AG10803 (cell line): ENCODE measurements at regions not wholly inside any gene's neighbourhood (a gene's known extent, or its start where the extent isn't known, plus 50 kb on each side); places are given as distances from the start of the nearest gene placed in this dataset.

Source experiments
- DNase-seq: peaks from one replicate; pipeline ENCODE4 v3.0.0; 2010; ENCODE audit warnings: low read depth
- H3K4me3 ChIP-seq: 2 replicates; pipeline ENCODE4 v1.5.1; 2011; ENCODE audit warnings: mild to moderate bottlenecking, low read length, control low read depth
- CTCF ChIP-seq: conservative IDR thresholded peaks from 2 replicates; pipeline ENCODE4 v1.5.1; 2011; ENCODE audit warnings: mild to moderate bottlenecking, low read length, control low read depth, inconsistent platforms

- no peak for DNase-seq
- TF ChIP-seq CTCF, result no peak
- no peak overlapping the region for H3K4me3 ChIP-seq
Measured at GRCh38 chr6:164168595-164168994, 754.1 kb downstream of the QKI start.

- H3K4me3 ChIP-seq, result no peak overlapping the region
- no peak for TF ChIP-seq CTCF
- no peak for DNase-seq
Measured at GRCh38 chr6:164167873-164168405, 753.4 kb downstream of the QKI start.

- no peak for DNase-seq
- TF ChIP-seq CTCF, result no peak
- no peak overlapping the region for H3K4me3 ChIP-seq
Measured at GRCh38 chr6:164166996-164167395, 752.5 kb downstream of the QKI start.

- no peak overlapping the region for H3K4me3 ChIP-seq
- DNase-seq, result no peak
- no peak for TF ChIP-seq CTCF
Measured at GRCh38 chr6:164166515-164166914, 752.0 kb downstream of the QKI start.

GRCh38 chr6:164164876-164165275 is 750.4 kb downstream of the QKI start:
- DNase-seq, result no peak
- TF ChIP-seq CTCF, result no peak
- H3K4me3 ChIP-seq, result no peak overlapping the region

- H3K4me3 ChIP-seq, result no peak overlapping the region
- DNase-seq, result no peak
- no peak for TF ChIP-seq CTCF
Measured at GRCh38 chr6:164163239-164163638, 748.7 kb downstream of the QKI start.

- TF ChIP-seq CTCF, result no peak
- H3K4me3 ChIP-seq, result no peak overlapping the region
- DNase-seq, result no peak
Measured at GRCh38 chr6:164159061-164159460, 744.5 kb downstream of the QKI start.
